Uterus (tissue), 2 donors: ENCODE measurements at regions not wholly inside any gene's neighbourhood (a gene's known extent, or its start where the extent isn't known, plus 50 kb on each side); places are given as distances from the start of the nearest gene placed in this dataset.

ENCODE experiments used
- CTCF ChIP-seq, 4 experiments: fragments of 200-600 bp in 2 of 4; fragments of 450-650 bp in 2 of 4; sonication (generic) in 2 of 4; IDR thresholded peaks; one replicate each; pipeline ENCODE4 v1.5.1; 2016 to 2019; ENCODE audit warnings: antibody characterized with exemption in 4 of 4, mild to moderate bottlenecking in 2 of 4, moderate library complexity in 1 of 4
- POLR2A ChIP-seq, 2 donors: fragments of 450-650 bp; IDR thresholded peaks; one replicate each; pipeline ENCODE4 v1.6.1; 2016; ENCODE audit warnings: antibody characterized with exemption in 2 of 2, mild to moderate bottlenecking in 1 of 2, moderate library complexity in 1 of 2

GRCh38 chr4:112939901-112940300 is 109.6 kb upstream of the ANK2 start:
- TF ChIP-seq CTCF (IDR thresholded peaks at IDR 0.05) (no peak), POLR2A (IDR thresholded peaks at IDR 0.05) (no peak)
